Activated CD8-positive, alpha-beta T cell treated with anti-CD3 and anti-CD28 coated beads for 36 hours (primary cell): ENCODE measurements at regions not wholly inside any gene's neighbourhood (a gene's known extent, or its start where the extent isn't known, plus 50 kb on each side); places are given as distances from the start of the nearest gene placed in this dataset.

Experiments
- ATAC-seq: fragments of 200-7000 bp; cut with Tn5 transposase; one replicate; pipeline ENCODE4 v1.10.0; 2021; ENCODE audit warnings: mild to moderate bottlenecking, moderate library complexity
- CTCF ChIA-PET: fragments of 350-600 bp; sonication (Branson Sonifier 250); formaldehyde crosslinking; loops from one replicate; lab custom pipeline; 2021; ENCODE audit warnings: antibody characterized with exemption; lab: Charles Lee
- POLR2A ChIA-PET: fragments of 350-600 bp; sonication (Branson Sonifier 250); formaldehyde crosslinking; loops from one replicate; lab custom pipeline; 2021; ENCODE audit warnings: antibody characterized with exemption; lab: Charles Lee
- DNase-seq: peaks from one replicate; pipeline ENCODE4 v3.0.0-alpha.2; 2020
- H3K27ac Mint-ChIP-seq: one replicate; pipeline ENCODE4 v1.8.0; 2021; ENCODE audit warnings: mild to moderate bottlenecking, mixed read lengths
- H3K27me3 Mint-ChIP-seq: one replicate; pipeline ENCODE4 v1.8.0; 2021; ENCODE audit warnings: mixed read lengths
- H3K36me3 Mint-ChIP-seq: one replicate; pipeline ENCODE4 v1.8.0; 2021; ENCODE audit warnings: low read depth, mixed read lengths
- H3K4me1 Mint-ChIP-seq: one replicate; pipeline ENCODE4 v1.8.0; 2021; ENCODE audit warnings: low read depth, mixed read lengths
- H3K4me3 Mint-ChIP-seq: one replicate; pipeline ENCODE4 v1.8.0; 2021; ENCODE audit warnings: mild to moderate bottlenecking, moderate library complexity, mixed read lengths
- H3K9me3 Mint-ChIP-seq: one replicate; pipeline ENCODE4 v1.8.0; 2021; ENCODE audit warnings: mixed read lengths
- intact Hi-C: fragments of 100-400 bp; cut with micrococcal nuclease; formaldehyde crosslinking; loops from one replicate; pipeline ENCODE4 v1.10.0; 2022
- TF ChIP-seq, protein P1 (sequence below): fragments of 200-600 bp; IDR thresholded peaks from one replicate; pipeline ENCODE4 v1.8.0; 2022; ENCODE audit warnings: antibody characterized with exemption, mild to moderate bottlenecking

DNA sequence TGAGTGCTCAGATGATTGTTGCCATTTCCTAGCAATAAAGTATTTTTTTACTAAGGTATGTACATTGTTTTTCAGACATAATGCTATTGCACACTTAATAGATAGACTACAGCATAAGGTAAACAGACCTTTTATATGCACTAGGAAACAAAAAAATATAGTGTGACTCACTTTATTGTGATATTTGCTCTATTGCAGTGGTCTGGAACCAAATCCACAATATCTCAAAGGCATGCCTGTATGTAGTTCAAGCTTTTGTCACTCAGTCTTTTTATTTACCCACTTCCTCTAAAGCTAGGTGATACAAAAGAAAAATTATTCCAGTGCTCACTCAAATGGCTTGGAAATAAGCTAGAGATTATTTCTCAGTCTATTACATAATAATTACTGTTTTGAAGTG is 209.9 kb upstream of the VEPH1 start:
- Mint-ChIP-seq H3K4me3 (no peak overlapping the region), H3K36me3 (no peaks in the 10 kb centered on the region), H3K4me1 (no peaks in the 10 kb centered on the region), H3K27me3 (no peaks in the 10 kb centered on the region), H3K27ac (no peak overlapping the region), H3K9me3 (peaks cover 2% of the 10 kb centered on the region)
- POLR2A ChIA-PET = no interaction called here
- TF ChIP-seq, protein P1, sequence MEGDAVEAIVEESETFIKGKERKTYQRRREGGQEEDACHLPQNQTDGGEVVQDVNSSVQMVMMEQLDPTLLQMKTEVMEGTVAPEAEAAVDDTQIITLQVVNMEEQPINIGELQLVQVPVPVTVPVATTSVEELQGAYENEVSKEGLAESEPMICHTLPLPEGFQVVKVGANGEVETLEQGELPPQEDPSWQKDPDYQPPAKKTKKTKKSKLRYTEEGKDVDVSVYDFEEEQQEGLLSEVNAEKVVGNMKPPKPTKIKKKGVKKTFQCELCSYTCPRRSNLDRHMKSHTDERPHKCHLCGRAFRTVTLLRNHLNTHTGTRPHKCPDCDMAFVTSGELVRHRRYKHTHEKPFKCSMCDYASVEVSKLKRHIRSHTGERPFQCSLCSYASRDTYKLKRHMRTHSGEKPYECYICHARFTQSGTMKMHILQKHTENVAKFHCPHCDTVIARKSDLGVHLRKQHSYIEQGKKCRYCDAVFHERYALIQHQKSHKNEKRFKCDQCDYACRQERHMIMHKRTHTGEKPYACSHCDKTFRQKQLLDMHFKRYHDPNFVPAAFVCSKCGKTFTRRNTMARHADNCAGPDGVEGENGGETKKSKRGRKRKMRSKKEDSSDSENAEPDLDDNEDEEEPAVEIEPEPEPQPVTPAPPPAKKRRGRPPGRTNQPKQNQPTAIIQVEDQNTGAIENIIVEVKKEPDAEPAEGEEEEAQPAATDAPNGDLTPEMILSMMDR = no peak
- intact Hi-C loops = no loop called here
- no peak for ATAC-seq
- CTCF ChIA-PET = interaction anchor here (0.7 kb wide), 1 partner anchor 1544 kb away, joined by 3 read pairs; no protein-coding TSS in a partner anchor
- no peak for DNase-seq

DNA sequence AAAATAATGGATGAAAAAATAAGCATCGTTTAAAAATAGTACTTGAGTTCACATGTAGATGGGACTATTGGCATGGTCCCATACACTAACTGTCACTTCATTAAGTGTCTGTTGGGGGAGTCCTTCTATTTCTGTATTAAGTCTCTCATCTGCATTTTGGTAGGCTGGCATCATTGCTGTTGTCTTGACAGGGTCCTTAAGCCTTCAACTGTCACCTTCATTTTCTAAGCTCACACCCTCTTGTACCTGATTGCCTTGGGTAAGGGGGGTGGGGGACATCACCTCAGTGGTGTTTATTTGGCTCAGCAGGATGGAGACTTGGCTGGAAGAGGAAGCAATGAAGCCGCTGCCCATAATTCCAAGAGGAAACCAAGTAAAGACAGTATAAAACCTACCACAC is 202.0 kb upstream of the VEPH1 start:
- CTCF ChIA-PET = no interaction called here
- no peak for ATAC-seq

GRCh38 chr3:157700405-157700804 is 197.2 kb upstream of the VEPH1 start:
- intact Hi-C loops = no loop called here
- H3K4me3 Mint-ChIP-seq = no peak overlapping the region
- no peak overlapping the region for H3K27ac Mint-ChIP-seq
- H3K36me3 Mint-ChIP-seq = no peaks in the 10 kb centered on the region
- no peaks in the 10 kb centered on the region for H3K27me3 Mint-ChIP-seq
- DNase-seq = no peak
- ChIA-PET CTCF (interaction anchor here (1.6 kb wide), 1 partner anchor 94 kb away, joined by 5 read pairs; no protein-coding TSS in a partner anchor), POLR2A (no interaction called here)
- TF ChIP-seq, protein P1 = no peak
- no peaks in the 10 kb centered on the region for H3K9me3 Mint-ChIP-seq
- ATAC-seq = no peak
- no peaks in the 10 kb centered on the region for H3K4me1 Mint-ChIP-seq

More for the DNA sequence above, 202.0 kb upstream of the VEPH1 start:
- Mint-ChIP-seq H3K27me3 (no peaks in the 10 kb centered on the region), H3K36me3 (no peaks in the 10 kb centered on the region), H3K9me3 (no peaks in the 10 kb centered on the region), H3K4me3 (no peak overlapping the region), H3K4me1 (no peaks in the 10 kb centered on the region), H3K27ac (no peak overlapping the region)
- TF ChIP-seq, protein P1 = no peak
- intact Hi-C loops = no loop called here
- no peak for DNase-seq
- POLR2A ChIA-PET = no interaction called here

GRCh38 chr3:157695586-157695985 is 192.4 kb upstream of the VEPH1 start:
- Mint-ChIP-seq H3K9me3 (peaks cover 3% of the 10 kb centered on the region), H3K4me1 (no peaks in the 10 kb centered on the region), H3K36me3 (no peaks in the 10 kb centered on the region), H3K4me3 (no peak overlapping the region), H3K27ac (no peak overlapping the region), H3K27me3 (no peaks in the 10 kb centered on the region)
- intact Hi-C loops = no loop called here
- TF ChIP-seq, protein P1 = no peak
- POLR2A ChIA-PET = no interaction called here
- ATAC-seq (no peak), DNase-seq (no peak)
- CTCF ChIA-PET = no interaction called here

- Mint-ChIP-seq H3K27me3 (no peaks in the 10 kb centered on the region), H3K27ac (no peak overlapping the region), H3K4me1 (no peaks in the 10 kb centered on the region), H3K4me3 (no peak overlapping the region), H3K36me3 (no peaks in the 10 kb centered on the region), H3K9me3 (peaks cover 3% of the 10 kb centered on the region)
- DNase-seq = no peak
- CTCF ChIA-PET = no interaction called here
- ATAC-seq = no peak
- intact Hi-C loops = no loop called here
- POLR2A ChIA-PET = no interaction called here
- TF ChIP-seq, protein P1 = no peak
Observed at GRCh38 chr3:157695103-157695502, 191.9 kb upstream of the VEPH1 start.
